Adrenal gland (tissue), 5 donors: ENCODE measurements at regions not wholly inside any gene's neighbourhood (a gene's known extent, or its start where the extent isn't known, plus 50 kb on each side); places are given as distances from the start of the nearest gene placed in this dataset.

Source experiments
- CTCF ChIP-seq, 6 experiments: fragments of 450-650 bp in 4 of 6; fragments of 200-600 bp in 2 of 6; sonication (generic) in 1 of 6; IDR thresholded peaks; 1 replicate in 5 of 6; 2 replicates in 1 of 6; pipeline versions ENCODE4 v1.5.1 to v1.8.0; 2016 to 2021; ENCODE audit warnings: antibody characterized with exemption in 6 of 6, mild to moderate bottlenecking in 2 of 6, moderate library complexity in 1 of 6
- POLR2A ChIP-seq, 2 donors: fragments of 450-650 bp; IDR thresholded peaks; one replicate each; pipeline ENCODE4 v1.6.1; 2017; ENCODE audit warnings: antibody characterized with exemption in 2 of 2, mild to moderate bottlenecking in 2 of 2, moderate library complexity in 1 of 2
- donor health status: DM: no; HTN: no; CAD: no.

DNA sequence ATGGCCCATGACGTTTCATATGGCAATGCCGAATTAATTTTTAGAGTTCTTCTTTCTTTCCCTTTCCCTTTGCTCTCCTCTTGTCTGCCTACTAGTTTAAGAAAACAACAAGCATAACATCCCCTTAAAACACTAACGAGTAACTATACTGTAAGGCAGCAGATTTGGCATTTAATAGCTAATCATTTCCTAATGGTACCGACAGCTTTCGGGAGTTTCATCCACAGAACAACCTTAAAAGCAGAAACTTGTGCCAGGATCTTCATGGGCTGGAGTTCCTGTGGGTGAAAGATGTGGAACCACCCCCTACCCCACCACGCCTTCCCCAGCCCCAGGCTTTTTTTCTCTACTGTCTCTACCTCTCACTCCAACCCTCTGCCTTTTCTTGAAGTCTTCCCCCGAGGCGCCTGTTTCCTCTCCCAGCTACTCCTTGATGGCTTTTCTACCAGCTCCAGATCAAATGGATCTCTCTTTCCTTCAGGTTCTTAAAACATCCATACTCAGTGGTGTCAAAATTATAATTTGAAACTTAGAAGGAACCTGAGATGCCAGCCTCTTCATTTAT, 319.5 kb downstream of the PIK3R1 start:
- no peak for TF ChIP-seq CTCF (IDR thresholded peaks at IDR 0.05)
- no peak for TF ChIP-seq POLR2A (IDR thresholded peaks at IDR 0.05)
